ENCODE measurements at regions not wholly inside any gene's neighbourhood (a gene's known extent, or its start where the extent isn't known, plus 50 kb on each side); places are given as distances from the start of the nearest gene placed in this dataset.

- TF ChIP-seq CTCF (IDR thresholded peaks at IDR 0.05) (no peak), POLR2A (IDR thresholded peaks at IDR 0.05) (no peak)
These were observed 504.3 kb upstream of the PCDH15 start for GRCh38 chr10:55305285-55305684.

Measured in esophagus squamous epithelium (tissue), 4 donors.